GM12873 (cell line): ENCODE measurements at regions not wholly inside any gene's neighbourhood (a gene's known extent, or its start where the extent isn't known, plus 50 kb on each side); places are given as distances from the start of the nearest gene placed in this dataset.

ENCODE experiments used
- CTCF ChIP-seq: IDR thresholded peaks from 2 replicates; pipeline ENCODE4 v1.5.1; 2012; ENCODE audit warnings: low read depth, mild to moderate bottlenecking, moderate library complexity, low read length, control low read depth; ENCODE audit not compliant: insufficient read depth; ENCODE audit errors: missing control alignments

GRCh38 chr11:101401245-101401644 lies 182.6 kb downstream of the TRPC6 start:
- no peak for TF ChIP-seq CTCF

DNA sequence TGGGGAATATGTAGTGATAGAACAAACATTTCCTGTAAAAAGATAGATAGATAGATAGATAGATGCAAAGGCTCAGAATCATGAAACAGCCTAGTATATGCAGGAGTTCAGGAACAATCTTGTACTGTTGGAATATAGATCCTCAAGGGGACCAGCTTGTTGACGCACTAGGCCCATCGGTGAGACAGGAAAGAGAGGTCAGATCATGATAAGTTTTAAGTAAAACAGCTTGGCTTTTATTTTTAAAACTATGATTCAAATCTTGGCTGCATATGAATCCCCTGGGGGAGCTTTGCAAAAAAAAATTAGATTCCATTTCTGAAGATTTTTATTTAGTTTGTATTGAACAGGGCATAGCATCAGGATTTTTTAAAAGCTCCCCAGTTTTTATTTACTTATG lies 185.8 kb downstream of the TRPC6 start:
- TF ChIP-seq CTCF = no peak

DNA sequence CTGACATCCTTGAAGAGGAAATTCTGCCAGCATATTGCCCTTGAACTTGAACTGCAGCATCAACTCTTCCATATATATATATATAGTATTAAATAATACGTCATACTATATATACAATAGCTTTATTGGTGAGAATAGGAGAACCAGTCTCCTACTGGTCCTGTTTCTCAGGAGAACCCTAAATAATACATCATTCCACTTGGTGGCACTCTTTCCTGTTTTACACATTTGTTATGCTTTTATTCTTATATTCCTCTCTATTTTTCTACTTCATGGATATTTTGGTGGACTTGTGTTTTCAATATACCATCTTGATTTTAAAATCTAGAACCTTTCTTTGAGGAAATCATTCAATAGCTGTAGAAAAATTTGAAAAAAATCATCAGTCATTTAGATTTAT lies 193.3 kb downstream of the TRPC6 start:
- TF ChIP-seq CTCF = peak; percentile 6

- TF ChIP-seq CTCF = no peak
These were observed 214.0 kb downstream of the TRPC6 start for GRCh38 chr11:101369835-101370234.

- no peak for TF ChIP-seq CTCF
These were observed 220.0 kb downstream of the TRPC6 start for GRCh38 chr11:101363706-101364275.

DNA sequence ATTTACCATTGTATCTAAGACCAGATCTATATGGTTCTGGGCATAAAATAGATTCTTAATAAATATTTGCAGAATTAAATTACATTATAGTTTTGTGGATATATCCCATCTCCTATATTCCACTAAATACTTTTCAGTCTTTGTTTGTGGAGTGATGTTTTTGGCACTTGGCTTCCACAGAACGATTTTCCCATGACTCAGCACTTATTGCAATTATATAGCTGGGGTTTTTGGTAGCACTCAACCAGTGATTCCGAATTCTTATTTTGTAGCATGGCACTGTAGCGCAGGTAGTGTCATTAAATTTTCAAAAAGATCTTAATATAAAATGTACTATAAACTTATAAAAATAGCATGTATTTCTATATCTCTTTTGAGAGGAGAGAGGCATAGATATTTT lies 221.2 kb downstream of the TRPC6 start:
- no peak for TF ChIP-seq CTCF

GRCh38 chr11:101357771-101358170 lies 226.0 kb downstream of the TRPC6 start:
- no peak for TF ChIP-seq CTCF
